ENCODE measurements at regions not wholly inside any gene's neighbourhood (a gene's known extent, or its start where the extent isn't known, plus 50 kb on each side); places are given as distances from the start of the nearest gene placed in this dataset.

- no peak for DNase-seq (ENCODE audit: low read depth)
- H3K4me3 ChIP-seq (ENCODE audit: low read depth, low read length): no peak overlapping the region
- TF ChIP-seq CTCF (conservative IDR thresholded peaks at IDR 0.05; ENCODE audit: low read depth, low read length): no peak
Measured at GRCh38 chr2:217010173-217010572, 150.3 kb upstream of the TNP1 start.

DNA sequence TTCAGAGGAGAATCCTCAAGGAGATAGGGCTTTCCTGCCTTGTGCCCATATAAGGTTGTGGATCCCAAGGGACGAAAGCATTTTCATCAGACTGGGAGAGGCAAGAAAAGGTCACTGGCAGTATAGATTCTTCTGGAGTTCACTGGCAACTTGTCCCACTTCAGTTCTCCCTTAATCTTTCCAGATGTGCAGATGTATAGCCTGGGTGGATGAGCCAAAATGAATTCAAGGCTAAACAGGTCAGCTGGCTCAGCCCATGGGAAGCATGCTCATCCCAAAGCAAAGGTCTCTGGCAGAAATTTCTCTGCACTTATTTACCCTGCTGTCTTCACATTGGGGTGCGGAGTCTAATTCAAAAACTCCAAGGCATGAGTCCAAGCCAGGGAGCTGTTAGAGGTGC is 148.9 kb upstream of the TNP1 start:
- no peak for TF ChIP-seq CTCF (conservative IDR thresholded peaks at IDR 0.05; ENCODE audit: low read depth, low read length)
- DNase-seq (ENCODE audit: low read depth): no peak
- no peak overlapping the region for H3K4me3 ChIP-seq (ENCODE audit: low read depth, low read length)

DNA sequence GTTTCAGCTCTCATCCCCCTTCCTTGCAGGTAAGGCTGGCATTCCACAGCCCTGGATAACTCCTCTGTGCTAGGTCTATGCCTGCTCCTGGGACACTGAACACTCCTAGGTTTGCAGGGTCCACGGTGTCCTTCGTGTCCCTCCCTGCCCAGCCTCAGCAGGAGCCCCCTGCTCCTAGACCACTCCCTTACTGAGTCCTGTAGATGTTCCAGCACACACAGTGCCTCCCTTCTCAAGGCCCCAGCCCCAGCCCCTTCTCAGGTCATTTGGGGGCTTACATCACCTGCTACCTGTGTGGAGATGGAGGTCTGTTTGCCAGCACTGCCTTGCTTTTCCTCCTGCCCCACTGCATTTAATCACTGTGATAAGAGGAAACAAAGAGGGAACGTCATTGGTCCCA is 146.4 kb upstream of the TNP1 start:
- H3K4me3 ChIP-seq (ENCODE audit: low read depth, low read length): no peak overlapping the region
- no peak for TF ChIP-seq CTCF (conservative IDR thresholded peaks at IDR 0.05; ENCODE audit: low read depth, low read length)
- DNase-seq (ENCODE audit: low read depth): no peak

DNA sequence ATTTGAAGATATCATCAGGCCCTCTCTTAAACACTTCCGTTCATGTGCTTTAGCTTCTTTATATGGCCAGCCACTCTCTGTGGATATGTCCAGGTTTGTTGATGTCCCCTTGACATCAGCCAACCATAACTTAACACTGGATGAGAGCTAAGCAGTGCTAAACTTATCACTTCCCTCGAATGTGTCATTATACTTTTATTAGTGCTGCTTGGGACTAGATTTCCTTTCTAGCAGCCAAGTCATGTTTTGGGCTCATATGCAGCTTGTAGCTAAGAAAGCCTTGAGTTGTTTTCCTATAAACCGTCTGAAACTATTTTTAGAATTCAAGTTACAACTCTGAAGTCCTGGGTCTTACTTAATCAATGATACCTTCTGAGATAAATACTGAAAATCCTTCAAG is 144.8 kb upstream of the TNP1 start:
- no peak for TF ChIP-seq CTCF (conservative IDR thresholded peaks at IDR 0.05; ENCODE audit: low read depth, low read length)
- DNase-seq (ENCODE audit: low read depth): no peak
- no peak overlapping the region for H3K4me3 ChIP-seq (ENCODE audit: low read depth, low read length)

GRCh38 chr2:217001740-217002139 is 141.9 kb upstream of the TNP1 start:
- no peak overlapping the region for H3K4me3 ChIP-seq (ENCODE audit: low read depth, low read length)
- no peak for DNase-seq (ENCODE audit: low read depth)
- TF ChIP-seq CTCF (conservative IDR thresholded peaks at IDR 0.05; ENCODE audit: low read depth, low read length): no peak

- no peak overlapping the region for H3K4me3 ChIP-seq (ENCODE audit: low read depth, low read length)
- TF ChIP-seq CTCF (conservative IDR thresholded peaks at IDR 0.05; ENCODE audit: low read depth, low read length): no peak
- no peak for DNase-seq (ENCODE audit: low read depth)
Measured at GRCh38 chr2:217000406-217000805, 140.5 kb upstream of the TNP1 start.

DNA sequence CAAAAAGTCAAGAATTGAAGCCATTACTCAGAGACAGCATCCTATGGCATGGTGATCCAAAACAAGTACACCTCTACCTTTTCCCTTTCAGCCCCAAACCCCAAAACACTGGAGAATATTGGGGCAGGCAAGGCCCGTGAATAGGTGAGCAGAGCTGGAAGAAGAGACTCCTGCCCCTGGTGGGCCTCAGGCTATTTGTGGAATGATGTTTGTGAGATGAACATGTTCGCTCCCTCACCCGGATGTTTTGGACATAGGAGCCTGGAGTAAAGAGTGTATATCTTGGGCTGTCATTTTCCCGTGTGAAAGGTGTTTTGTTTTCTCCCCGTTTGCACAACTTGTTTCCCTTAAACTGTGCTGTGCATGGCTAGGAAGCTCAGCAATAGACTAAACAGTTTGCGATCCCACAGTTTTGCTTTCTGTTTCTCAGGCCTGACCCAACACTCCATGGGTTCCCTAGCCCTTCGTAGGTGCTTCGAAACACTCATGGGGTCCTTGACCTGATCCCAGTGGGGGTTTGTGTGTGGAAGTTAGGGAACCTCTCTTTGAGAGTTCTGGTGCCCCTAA is 136.5 kb upstream of the TNP1 start:
- no peak for TF ChIP-seq CTCF (conservative IDR thresholded peaks at IDR 0.05; ENCODE audit: low read depth, low read length)
- H3K4me3 ChIP-seq (ENCODE audit: low read depth, low read length): no peak overlapping the region
- no peak for DNase-seq (ENCODE audit: low read depth)

Data from epithelial cell of proximal tubule (primary cell).